HS-5 (cell line): ENCODE measurements at regions not wholly inside any gene's neighbourhood (a gene's known extent, or its start where the extent isn't known, plus 50 kb on each side); places are given as distances from the start of the nearest gene placed in this dataset.
"Not testable (repeated sequence)": the region's sequence is repeated elsewhere in the genome, so short reads cannot be mapped to it uniquely, and the experiment has no call there.

Experiments used
- DNase-seq: peaks from one replicate; pipeline ENCODE4 v3.0.0-alpha.2; 2012; ENCODE audit warnings: low read depth

DNA sequence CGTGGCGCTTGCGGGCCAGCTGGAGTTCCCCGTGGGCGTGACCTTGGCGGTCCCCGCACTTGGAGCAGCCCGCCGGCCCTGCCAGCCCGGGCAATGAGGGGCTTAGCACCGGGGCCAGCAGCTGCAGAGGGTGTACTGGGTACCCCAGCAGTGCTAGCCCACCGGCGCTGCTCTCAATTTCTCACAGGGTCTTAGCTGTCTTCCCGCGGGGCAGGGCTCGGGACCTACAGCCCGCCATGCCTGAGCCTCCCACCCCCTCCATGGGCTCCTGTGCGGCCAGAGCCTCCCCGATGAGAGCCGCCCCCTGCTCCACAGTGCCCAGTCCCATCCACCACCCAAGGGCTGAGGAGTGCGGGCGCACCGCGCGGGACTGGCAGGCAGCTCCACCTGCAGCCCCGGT lies 94.0 kb upstream of the NIPBL start:
- not testable (repeated sequence) for DNase-seq

DNA sequence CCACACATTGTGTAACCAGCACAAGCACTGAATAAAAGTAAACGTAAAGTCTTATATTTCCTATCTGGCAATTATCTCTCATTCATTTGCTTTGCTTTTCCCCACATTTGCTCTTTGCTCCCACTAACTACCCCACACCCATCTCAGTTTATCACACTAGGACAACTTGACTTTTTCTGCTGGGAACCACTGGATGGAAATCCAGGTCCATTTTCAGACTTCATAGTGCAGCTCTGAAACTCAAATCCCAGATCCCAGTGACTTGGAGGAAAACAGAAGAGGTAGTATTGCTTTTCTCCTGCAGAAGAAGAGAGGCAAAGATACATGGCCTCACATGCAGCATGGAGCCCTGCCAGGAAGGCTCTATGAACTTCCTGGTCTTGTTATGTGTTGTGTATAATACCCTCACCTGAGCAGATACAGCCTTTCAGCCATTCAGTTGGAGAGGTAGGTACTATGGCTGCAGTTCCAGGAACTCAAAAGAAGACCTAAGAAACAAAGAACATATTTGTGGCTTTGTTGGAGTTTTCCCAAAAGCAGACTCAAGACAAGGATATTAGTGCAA lies 90.0 kb upstream of the NIPBL start:
- DNase-seq, result no peak

DNA sequence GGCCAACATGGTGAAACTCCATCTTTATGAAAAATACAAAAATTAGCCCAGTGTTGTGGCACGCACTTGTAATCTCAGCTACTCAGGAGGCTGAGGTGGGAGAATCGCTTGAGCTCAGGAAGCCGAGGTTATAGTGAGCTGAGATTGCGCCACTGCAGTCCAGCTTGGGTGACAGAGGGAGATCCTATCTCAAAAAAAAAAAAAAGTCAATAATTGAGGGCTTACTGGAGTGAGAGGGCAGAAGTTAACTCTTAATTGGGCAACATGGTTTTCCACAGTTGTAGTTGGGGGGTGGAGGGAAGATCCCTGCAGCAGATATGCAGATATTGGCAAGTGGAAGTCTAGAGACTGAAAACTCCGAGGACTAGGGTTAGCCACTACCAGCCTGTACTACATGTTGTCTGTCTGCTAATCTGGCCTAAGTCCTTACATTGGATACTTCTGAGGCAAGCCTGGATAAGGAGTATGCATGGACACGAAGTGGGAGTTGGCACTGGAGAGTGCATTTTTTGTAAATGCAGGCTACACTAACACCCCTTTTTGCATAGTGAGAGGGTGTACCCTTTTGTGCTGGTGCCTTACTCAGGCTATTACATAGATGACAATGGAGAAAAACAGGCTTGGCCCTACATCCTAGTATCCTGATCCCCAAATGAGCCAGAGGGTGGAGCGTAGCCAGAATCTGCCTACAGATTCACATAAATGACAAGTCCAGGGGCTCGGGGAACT lies 89.0 kb upstream of the NIPBL start:
- DNase-seq, result no peak

DNA sequence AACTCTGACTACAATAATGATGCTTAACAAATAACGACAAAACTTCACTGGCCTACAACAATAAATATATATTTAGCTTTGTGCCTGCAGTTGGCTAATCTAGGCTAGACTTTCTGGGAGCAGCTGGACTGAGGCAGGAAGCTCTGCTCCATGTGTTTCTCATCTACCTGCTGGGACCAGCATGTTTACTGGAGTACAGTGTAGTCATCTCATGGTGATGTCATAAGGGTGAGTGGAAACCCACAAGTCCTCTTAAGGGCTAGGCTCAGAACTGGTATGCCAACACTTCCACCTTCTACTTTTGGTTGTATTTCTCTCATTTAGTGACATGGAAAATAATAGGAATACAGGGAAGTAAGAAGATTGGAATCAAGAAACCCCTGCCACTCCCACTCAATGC lies 85.7 kb upstream of the NIPBL start:
- DNase-seq, result no peak

DNA sequence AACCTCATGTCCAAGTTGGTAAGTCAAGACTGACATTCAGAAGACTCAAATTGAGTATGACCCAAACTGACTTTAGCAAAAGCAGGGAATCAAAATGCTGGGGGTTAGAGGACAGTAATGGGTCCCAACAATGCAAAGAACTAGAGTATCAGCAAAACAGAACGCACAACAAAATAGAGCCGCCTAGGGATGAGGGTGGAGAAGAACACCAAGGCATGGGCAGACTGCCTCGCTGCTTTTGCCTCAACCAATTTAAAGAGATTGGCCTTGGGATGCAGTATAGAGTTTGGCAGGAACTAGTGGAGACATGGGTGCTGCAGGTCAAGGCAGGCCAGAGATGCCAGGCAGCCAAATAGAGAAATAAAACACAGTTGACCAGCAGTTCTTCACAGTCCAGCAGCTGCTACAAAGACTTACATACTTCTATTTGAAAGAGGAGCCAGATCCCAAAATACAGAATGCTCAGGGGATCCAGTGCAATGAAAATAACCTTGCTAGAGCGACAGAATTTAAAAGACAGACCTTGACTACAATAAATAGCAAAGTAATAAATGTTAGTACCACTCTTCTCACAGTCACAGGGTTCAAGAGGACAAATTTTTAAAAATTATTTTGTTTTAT lies 83.9 kb upstream of the NIPBL start:
- DNase-seq, result no peak

DNA sequence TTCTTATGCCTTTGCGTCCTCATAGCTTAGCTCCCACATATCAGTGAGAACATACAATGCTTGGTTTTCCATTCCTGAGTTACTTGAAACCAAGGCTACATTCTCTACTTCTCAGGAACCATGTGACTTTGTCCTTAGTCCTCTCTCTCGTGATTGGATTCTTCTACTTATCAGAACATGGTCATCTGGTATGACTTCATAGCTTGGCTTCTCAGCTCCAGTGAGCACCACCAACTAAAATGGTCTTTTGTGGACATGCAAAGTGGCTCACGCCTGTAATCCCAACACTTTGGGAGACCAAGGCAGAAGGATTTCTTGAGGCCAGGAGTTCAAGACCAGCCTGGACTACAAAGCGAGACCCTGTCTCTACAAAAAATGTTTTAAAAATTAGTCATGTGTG lies 81.2 kb upstream of the NIPBL start:
- no peak for DNase-seq

DNA sequence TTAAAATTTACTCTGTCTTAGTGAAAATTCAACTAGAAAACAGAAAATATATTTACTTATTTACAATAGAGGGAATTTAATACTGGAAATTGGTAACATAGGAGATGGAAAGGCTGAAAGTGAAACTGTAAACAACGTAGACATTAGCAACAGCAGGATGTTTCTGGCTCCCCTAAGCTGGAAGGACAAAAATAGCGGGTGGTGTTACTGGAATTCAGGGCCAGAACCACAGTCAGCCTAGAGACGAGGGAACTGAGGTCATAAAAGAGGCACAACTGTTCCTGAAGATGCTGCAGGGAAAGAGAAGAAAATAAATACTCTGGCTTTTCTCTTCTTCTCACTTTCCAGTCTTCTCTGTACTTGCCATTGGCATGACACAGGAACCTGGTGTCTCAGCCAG lies 80.4 kb upstream of the NIPBL start:
- DNase-seq, result no peak

DNA sequence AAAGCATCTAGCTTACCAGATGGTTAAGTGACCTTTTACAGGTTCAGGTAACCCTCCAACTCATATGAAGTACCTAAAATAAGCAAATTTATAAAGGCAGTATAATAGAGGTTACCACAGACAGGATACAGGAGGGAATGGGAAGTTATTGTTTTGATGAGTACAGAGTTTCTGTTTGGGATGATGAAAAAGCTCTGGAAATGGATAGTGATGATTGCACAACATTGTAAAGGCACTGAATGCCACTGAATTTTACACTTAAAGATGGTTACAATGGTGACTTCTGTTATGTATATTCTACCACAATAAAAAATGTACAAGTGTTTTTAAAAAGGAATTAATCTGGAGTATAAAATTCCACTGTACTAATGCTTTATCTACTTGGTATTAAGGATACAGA lies 75.0 kb upstream of the NIPBL start:
- DNase-seq, result no peak

DNA sequence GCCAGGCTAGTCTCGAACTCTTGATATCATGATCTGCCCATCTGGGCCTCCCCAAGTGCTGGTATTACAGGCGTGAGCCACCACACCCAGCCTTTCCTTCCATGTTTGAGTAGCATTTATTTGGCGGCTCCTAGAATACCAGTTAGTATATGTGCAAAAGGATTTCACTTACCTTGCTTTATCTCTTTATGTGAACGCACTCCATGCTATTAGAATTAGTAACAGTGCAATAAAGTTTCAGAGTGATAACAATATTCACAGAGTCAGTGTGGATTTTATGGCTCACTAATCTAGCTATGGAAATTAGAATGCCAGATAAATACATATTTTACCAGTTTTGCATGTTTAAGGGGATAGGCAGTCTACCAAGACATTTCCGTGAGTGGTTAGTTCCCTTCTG lies 74.4 kb upstream of the NIPBL start:
- DNase-seq, result no peak

DNA sequence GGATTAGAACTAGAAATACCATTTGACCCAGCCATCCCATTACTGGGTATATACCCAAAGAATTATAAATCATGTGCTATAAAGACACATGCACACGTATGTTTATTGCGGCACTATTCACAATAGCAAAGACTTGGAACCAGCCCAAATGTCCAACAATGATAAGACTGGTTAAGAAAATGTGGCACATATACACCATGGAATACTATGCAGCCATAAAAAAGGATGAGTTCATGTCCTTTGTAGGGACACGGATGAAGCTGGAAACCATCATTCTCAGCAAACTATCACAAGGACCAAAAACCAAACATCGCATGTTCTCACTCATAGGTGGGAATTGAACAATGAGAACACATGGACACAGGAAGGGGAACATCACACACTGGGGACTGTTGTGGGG lies 63.3 kb upstream of the NIPBL start:
- DNase-seq, result not testable (repeated sequence)

DNA sequence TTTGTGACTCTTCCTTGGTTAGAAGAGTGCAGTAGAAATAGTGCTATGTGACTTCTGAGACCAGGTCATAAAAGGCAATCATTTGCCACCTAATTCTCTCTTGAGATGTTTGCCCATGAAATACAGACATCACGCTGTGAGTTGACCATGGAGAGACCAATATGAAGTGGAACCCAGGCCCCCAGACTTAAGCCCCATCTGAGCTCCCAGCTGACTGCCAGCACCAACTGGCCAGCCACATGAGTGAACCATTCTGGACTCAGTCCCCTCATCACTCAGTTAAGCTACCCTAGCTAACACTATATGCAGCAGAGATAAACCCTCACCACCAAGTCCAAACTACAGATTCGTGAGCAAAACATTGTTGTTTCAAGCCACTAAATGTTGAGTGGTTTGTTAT lies 60.7 kb upstream of the NIPBL start:
- no peak for DNase-seq

DNA sequence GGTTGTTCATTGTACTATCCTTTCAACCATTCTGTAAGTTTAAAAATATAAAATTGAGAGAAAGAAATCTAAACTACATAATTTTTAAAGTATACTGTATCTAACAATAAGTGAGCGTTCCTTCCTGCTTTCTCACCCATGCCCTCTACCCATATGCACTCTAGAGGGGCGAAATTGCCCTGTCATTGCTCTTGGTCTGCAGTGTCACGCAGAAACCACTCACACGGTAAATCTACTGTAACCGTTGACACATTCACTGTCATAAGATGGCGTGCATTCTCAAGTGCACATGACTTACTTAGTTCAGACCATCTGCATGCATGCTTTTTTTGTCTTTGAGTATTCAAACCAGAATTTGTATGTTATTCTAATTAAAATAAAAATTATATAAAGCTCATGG lies 55.7 kb upstream of the NIPBL start:
- DNase-seq, result no peak

DNA sequence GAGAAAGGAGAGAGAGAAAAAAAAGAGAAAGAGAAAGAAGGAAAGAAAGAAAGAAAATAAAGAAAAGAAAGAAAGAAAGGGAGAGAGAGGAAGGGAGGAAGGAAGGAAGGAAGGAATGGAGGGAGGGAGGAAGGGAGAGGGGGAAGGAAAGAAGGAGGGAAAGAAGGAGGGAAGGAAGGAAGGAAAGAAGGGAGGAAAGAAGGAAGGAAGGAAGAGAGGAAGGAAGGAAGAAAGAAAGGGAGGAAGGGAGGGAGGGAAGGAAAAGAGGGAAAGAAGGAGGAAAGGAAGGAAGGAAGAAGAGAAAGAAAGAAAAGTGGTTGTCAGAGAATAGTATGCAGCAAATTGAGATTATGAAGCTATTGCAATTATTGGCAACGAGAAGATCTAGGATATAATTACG lies 49.9 kb upstream of the NIPBL start:
- DNase-seq, result no peak
